Type B pancreatic cell (in vitro differentiated cells): ENCODE measurements at regions not wholly inside any gene's neighbourhood (a gene's known extent, or its start where the extent isn't known, plus 50 kb on each side); places are given as distances from the start of the nearest gene placed in this dataset.

Source experiments
- DNase-seq: peaks from one replicate; pipeline ENCODE4 v3.0.0; 2021; ENCODE audit warnings: mixed read lengths; ENCODE audit not compliant: unreplicated experiment; ENCODE audit errors: extremely low spot score
- H3K27ac Mint-ChIP-seq: 2 replicates; pipeline ENCODE4 v1.8.0; 2021; ENCODE audit warnings: mild to moderate bottlenecking, mixed read lengths
- H3K27me3 Mint-ChIP-seq: 2 replicates; pipeline ENCODE4 v1.8.0; 2021; ENCODE audit warnings: mixed read lengths
- H3K36me3 Mint-ChIP-seq: 2 replicates; pipeline ENCODE4 v1.8.0; 2021; ENCODE audit warnings: mixed read lengths
- H3K4me1 Mint-ChIP-seq: one replicate; pipeline ENCODE4 v1.8.0; 2021; ENCODE audit warnings: mixed read lengths; ENCODE audit not compliant: unreplicated experiment
- H3K4me3 Mint-ChIP-seq: 2 replicates; pipeline ENCODE4 v1.8.0; 2021; ENCODE audit warnings: mild to moderate bottlenecking, mixed read lengths
- H3K9me3 Mint-ChIP-seq: 2 replicates; pipeline ENCODE4 v1.8.0; 2021; ENCODE audit warnings: mixed read lengths
- TF ChIP-seq, protein P1 (sequence below): fragments of 200-600 bp; sonication (generic); conservative IDR thresholded peaks from 2 replicates; pipeline ENCODE4 v1.5.0; 2021; ENCODE audit warnings: antibody characterized with exemption, mild to moderate bottlenecking

DNA sequence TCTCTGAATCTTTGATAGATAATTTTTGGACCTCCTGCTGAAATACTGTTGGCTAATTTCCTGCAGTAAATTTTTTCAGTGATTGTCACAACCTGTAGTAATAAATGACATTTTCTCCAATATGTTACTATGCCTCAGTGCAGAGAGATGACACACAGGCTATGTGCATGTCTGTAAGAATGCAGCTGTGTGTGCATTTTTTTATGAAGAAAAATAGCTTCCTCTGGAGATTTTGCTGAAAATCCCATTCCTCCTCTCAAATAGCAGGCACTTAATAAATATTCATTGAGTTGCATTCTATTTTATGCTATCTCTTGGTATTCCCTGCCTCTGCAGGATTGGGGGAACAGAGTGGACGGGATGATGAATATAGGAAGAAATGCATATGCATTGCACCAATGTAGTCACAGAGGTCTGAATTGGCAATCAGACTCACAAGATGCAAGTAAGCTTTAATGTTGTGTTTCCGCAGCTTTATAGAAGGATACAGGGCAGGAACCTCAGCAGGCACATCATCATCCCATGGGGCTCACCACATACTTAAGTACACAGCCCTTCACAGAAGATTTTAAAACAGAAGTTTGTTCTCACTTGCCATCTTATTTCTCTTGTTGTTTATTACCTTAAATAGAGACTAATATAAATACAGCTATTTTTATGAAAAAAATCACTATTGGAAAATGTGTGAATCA lies 474.7 kb downstream of the EPM2A start:
- H3K9me3 Mint-ChIP-seq, result no peaks in the 10 kb centered on the region
- peaks cover 5% of the 10 kb centered on the region for H3K4me1 Mint-ChIP-seq
- no peak overlapping the region for H3K4me3 Mint-ChIP-seq
- no peak for DNase-seq
- no peak overlapping the region for H3K27ac Mint-ChIP-seq
- TF ChIP-seq, protein P1, sequence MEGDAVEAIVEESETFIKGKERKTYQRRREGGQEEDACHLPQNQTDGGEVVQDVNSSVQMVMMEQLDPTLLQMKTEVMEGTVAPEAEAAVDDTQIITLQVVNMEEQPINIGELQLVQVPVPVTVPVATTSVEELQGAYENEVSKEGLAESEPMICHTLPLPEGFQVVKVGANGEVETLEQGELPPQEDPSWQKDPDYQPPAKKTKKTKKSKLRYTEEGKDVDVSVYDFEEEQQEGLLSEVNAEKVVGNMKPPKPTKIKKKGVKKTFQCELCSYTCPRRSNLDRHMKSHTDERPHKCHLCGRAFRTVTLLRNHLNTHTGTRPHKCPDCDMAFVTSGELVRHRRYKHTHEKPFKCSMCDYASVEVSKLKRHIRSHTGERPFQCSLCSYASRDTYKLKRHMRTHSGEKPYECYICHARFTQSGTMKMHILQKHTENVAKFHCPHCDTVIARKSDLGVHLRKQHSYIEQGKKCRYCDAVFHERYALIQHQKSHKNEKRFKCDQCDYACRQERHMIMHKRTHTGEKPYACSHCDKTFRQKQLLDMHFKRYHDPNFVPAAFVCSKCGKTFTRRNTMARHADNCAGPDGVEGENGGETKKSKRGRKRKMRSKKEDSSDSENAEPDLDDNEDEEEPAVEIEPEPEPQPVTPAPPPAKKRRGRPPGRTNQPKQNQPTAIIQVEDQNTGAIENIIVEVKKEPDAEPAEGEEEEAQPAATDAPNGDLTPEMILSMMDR, result no peak
- peaks cover 14% of the 10 kb centered on the region for H3K27me3 Mint-ChIP-seq
- H3K36me3 Mint-ChIP-seq, result no peaks in the 10 kb centered on the region

DNA sequence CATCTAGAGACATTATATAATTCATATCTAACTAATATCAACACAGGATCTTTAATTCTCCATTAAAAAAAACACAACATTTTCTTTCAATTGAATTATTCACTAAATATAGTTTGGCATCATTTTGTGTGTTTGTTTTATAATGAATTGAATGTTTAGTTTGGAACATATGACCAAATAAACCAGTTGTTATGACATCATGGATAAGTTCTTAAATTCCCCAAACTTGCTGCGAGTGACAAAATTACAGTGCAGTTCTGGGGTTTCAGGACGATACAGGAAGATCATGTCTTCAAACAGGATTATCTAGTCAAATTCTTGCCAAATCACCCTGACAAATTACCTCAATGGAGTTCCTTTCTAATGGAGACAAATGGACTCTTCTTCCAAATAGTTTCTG lies 473.6 kb downstream of the EPM2A start:
- no peak overlapping the region for H3K4me3 Mint-ChIP-seq
- TF ChIP-seq, protein P1, result no peak

GRCh38 chr6:145262771-145263170 lies 472.5 kb downstream of the EPM2A start:
- Mint-ChIP-seq H3K27ac (no peak overlapping the region), H3K27me3 (peaks cover 16% of the 10 kb centered on the region), H3K9me3 (no peaks in the 10 kb centered on the region), H3K36me3 (no peaks in the 10 kb centered on the region), H3K4me1 (peaks cover 5% of the 10 kb centered on the region), H3K4me3 (no peak overlapping the region)
- TF ChIP-seq, protein P1, result no peak
- no peak for DNase-seq

More for the DNA sequence above, 473.6 kb downstream of the EPM2A start:
- Mint-ChIP-seq H3K27ac (no peak overlapping the region), H3K9me3 (no peaks in the 10 kb centered on the region), H3K36me3 (no peaks in the 10 kb centered on the region), H3K27me3 (peaks cover 16% of the 10 kb centered on the region), H3K4me1 (peaks cover 5% of the 10 kb centered on the region)
- no peak for DNase-seq

- Mint-ChIP-seq H3K9me3 (no peaks in the 10 kb centered on the region), H3K36me3 (no peaks in the 10 kb centered on the region), H3K27me3 (peaks cover 16% of the 10 kb centered on the region), H3K27ac (no peak overlapping the region), H3K4me3 (no peak overlapping the region), H3K4me1 (peaks cover 5% of the 10 kb centered on the region)
- no peak for DNase-seq
- TF ChIP-seq, protein P1, result no peak
Measured at GRCh38 chr6:145263778-145264211, 471.5 kb downstream of the EPM2A start.

DNA sequence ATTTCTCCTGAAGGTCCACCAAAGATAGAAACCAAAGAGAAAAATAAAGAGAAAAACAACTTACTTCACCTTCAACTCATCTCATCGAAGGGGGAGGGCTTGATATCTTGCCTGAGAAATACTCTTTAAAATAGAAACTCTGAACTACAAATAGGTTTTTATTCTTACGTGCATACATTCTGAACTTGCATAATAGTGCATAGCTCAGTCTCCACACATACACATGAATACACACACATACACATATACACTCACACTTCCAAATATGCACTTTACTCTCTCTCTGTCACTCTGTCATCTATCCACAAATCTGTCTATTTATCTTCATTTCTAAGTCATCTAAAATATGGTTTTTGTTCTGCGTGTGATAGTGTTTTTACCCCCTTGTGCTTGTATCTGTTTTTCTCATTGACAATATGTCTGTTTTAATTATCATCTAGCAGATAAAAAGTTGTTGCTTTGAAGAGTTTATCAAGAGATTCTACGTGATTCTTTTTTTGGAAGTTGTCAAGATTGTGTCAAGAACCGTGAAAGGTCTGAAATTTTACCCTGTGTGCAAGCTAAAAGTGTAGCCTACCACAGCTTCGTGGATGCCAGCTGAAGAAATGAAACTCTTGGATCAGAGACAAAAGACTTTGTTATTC lies 468.8 kb downstream of the EPM2A start:
- no peak for DNase-seq
- H3K4me1 Mint-ChIP-seq, result peaks cover 11% of the 10 kb centered on the region
- TF ChIP-seq, protein P1, result no peak
- no peaks in the 10 kb centered on the region for H3K36me3 Mint-ChIP-seq
- no peaks in the 10 kb centered on the region for H3K9me3 Mint-ChIP-seq
- no peak overlapping the region for H3K4me3 Mint-ChIP-seq
- H3K27me3 Mint-ChIP-seq, result peaks cover 16% of the 10 kb centered on the region
- no peak overlapping the region for H3K27ac Mint-ChIP-seq
